ENCODE measurements at regions not wholly inside any gene's neighbourhood (a gene's known extent, or its start where the extent isn't known, plus 50 kb on each side); places are given as distances from the start of the nearest gene placed in this dataset.

GRCh38 chr5:161757223-161757622, 71.7 kb downstream of the GABRA6 start:
- peak in 2 of 10 donors; percentile 21 to 61 for DNase-seq
- intact Hi-C loops (cut with DNase I) = no loop called here

- no peak for DNase-seq
- intact Hi-C loops (cut with DNase I) = no loop called here
Observed at GRCh38 chr5:161763571-161763970, 78.0 kb downstream of the GABRA6 start.

- DNase-seq = no peak
- intact Hi-C loops (cut with DNase I) = no loop called here
Observed at GRCh38 chr5:161765611-161766010, 80.1 kb downstream of the GABRA6 start.

- DNase-seq = no peak
- intact Hi-C loops (cut with DNase I) = no loop called here
Observed at GRCh38 chr5:161775891-161776290, 72.0 kb upstream of the GABRA1 start.

- no peak for DNase-seq
- intact Hi-C loops (cut with DNase I) = no loop called here
Observed at GRCh38 chr5:161778796-161779195, 69.1 kb upstream of the GABRA1 start.

- no peak for DNase-seq
Observed at GRCh38 chr5:161783297-161783696, 64.6 kb upstream of the GABRA1 start.

GRCh38 chr5:161786686-161787085, 61.2 kb upstream of the GABRA1 start:
- intact Hi-C loops (cut with DNase I) = no loop called here
- DNase-seq = no peak

More at GRCh38 chr5:161783297-161783696, 64.6 kb upstream of the GABRA1 start:
- intact Hi-C loops (cut with DNase I) = no loop called here

GRCh38 chr5:161790926-161791325, 57.0 kb upstream of the GABRA1 start:
- no peak for DNase-seq
- intact Hi-C loops (cut with DNase I) = no loop called here
